Adrenal gland (tissue), 5 donors: ENCODE measurements at regions not wholly inside any gene's neighbourhood (a gene's known extent, or its start where the extent isn't known, plus 50 kb on each side); places are given as distances from the start of the nearest gene placed in this dataset.

Experiments
- CTCF ChIP-seq, 6 experiments: fragments of 450-650 bp in 4 of 6; fragments of 200-600 bp in 2 of 6; sonication (generic) in 1 of 6; IDR thresholded peaks; 1 replicate in 5 of 6; 2 replicates in 1 of 6; pipeline versions ENCODE4 v1.5.1 to v1.8.0; 2016 to 2021; ENCODE audit warnings: antibody characterized with exemption in 6 of 6, mild to moderate bottlenecking in 2 of 6, moderate library complexity in 1 of 6
- POLR2A ChIP-seq, 2 donors: fragments of 450-650 bp; IDR thresholded peaks; one replicate each; pipeline ENCODE4 v1.6.1; 2017; ENCODE audit warnings: antibody characterized with exemption in 2 of 2, mild to moderate bottlenecking in 2 of 2, moderate library complexity in 1 of 2
- donor health status: DM: no; HTN: no; CAD: no.

GRCh38 chr9:1521547-1521946, 471.4 kb downstream of the DMRT2 start:
- TF ChIP-seq CTCF (IDR thresholded peaks at IDR 0.05) (no peak), POLR2A (IDR thresholded peaks at IDR 0.05) (no peak)
